ENCODE measurements at regions not wholly inside any gene's neighbourhood (a gene's known extent, or its start where the extent isn't known, plus 50 kb on each side); places are given as distances from the start of the nearest gene placed in this dataset.

GRCh38 chr6:160883560-160883959 is 108.0 kb upstream of the MAP3K4 start:
- intact Hi-C loops (cut with micrococcal nuclease; ENCODE audit: unreplicated experiment), result no loop called here
- H3K4me2 ChIP-seq (ENCODE audit: control insufficient read depth, insufficient read depth), result no peak overlapping the region
- H4K20me1 ChIP-seq (ENCODE audit: control insufficient read depth, insufficient read depth), result no peaks in the 10 kb centered on the region
- RAD21 ChIA-PET (ENCODE audit: unreplicated experiment), result no interaction called here
- no peaks in the 10 kb centered on the region; the same call in 1 of the 2 replicates for H3K4me1 ChIP-seq (ENCODE audit: control insufficient read depth, insufficient read depth, low read length)
- no peak for FAIRE-seq
- CTCF ChIA-PET, result no interaction called here
- peak overlapping the region; percentile 38; the same call in 1 of the 2 replicates for H2AFZ ChIP-seq (ENCODE audit: control insufficient read depth, low read depth, low read length)
- no peaks in the 10 kb centered on the region for H3K9me3 ChIP-seq (replicated peaks; ENCODE audit: control insufficient read depth, insufficient read depth, low read length)
- DNase-seq (ENCODE audit: low read depth, low spot score), result no peak
- H3K36me3 ChIP-seq (ENCODE audit: control insufficient read depth in 2 of 2, insufficient read depth in 2 of 2, low read length in 1 of 2), result no peaks in the 10 kb centered on the region
- no peak overlapping the region for H3K27ac ChIP-seq (ENCODE audit: control insufficient read depth, insufficient read depth)
- no peak overlapping the region for H3K9ac ChIP-seq (ENCODE audit: control insufficient read depth, insufficient read depth, low read length)
- POLR2A ChIA-PET, result no interaction called here
- ATAC-seq, result no peak
- H3K4me3 ChIP-seq, result no peak overlapping the region
- no peaks in the 10 kb centered on the region for H3K27me3 ChIP-seq (replicated peaks in 1 of 2; ENCODE audit: control insufficient read depth in 2 of 2, insufficient read depth in 2 of 2, low read length in 1 of 2)
- in situ Hi-C loops (cut with MboI), result no loop called here
- H3K79me2 ChIP-seq (ENCODE audit: control insufficient read depth, insufficient read depth, low read length), result no peaks in the 10 kb centered on the region
- BruUV-seq (replicated peaks), result no TSS peak
- SMC1A ChIA-PET (ENCODE audit: uncharacterized antibody, unreplicated experiment), result interaction anchor here (1.2 kb wide), 1 partner anchor 11 kb away, joined by 3 read pairs; no protein-coding TSS in a partner anchor
- WGBS (ENCODE audit: insufficient coverage, insufficient replicate concordance, low lambda C conversion rate, missing lambda C conversion rate), result 13% methylated on average over 2 of the region's 2 CpGs
- TF ChIP-seq TARDBP (IDR thresholded peaks at IDR 0.05; ENCODE audit: borderline replicate concordance) (no peak), STAT3 (IDR thresholded peaks at IDR 0.05; ENCODE audit: low read depth, low read length) (no peak), GABPA (IDR thresholded peaks at IDR 0.05; ENCODE audit: low read depth) (no peak), EED (IDR thresholded peaks at IDR 0.05; ENCODE audit: low read depth) (no peak), STAT1 (conservative IDR thresholded peaks at IDR 0.05) (no peak), SPI1 (IDR thresholded peaks at IDR 0.05; ENCODE audit: borderline replicate concordance, insufficient read depth, low read depth, low read length) (no peak), CTCF (IDR thresholded peaks at IDR 0.05 in 2 of 3, conservative IDR thresholded peaks at IDR 0.05 in 1 of 3; ENCODE audit: control insufficient read depth in 2 of 3, extremely low read depth in 1 of 3, insufficient read depth in 1 of 3, low read depth in 3 of 3, low read length in 3 of 3) (no peak), PBX3 (IDR thresholded peaks at IDR 0.05; ENCODE audit: insufficient replicate concordance, low read depth, low read length) (no peak), MTA2 (IDR thresholded peaks at IDR 0.05; ENCODE audit: low read depth) (no peak), ATF2 (IDR thresholded peaks at IDR 0.05; ENCODE audit: low read length) (no peak), RELA (IDR thresholded peaks at IDR 0.05; ENCODE audit: borderline replicate concordance, partially characterized antibody) (no peak), KDM1A (IDR thresholded peaks at IDR 0.05; ENCODE audit: borderline replicate concordance) (no peak), ZBTB40 (IDR thresholded peaks at IDR 0.05; ENCODE audit: borderline replicate concordance) (no peak), RAD21 (IDR thresholded peaks at IDR 0.05; ENCODE audit: insufficient read depth, low read depth, low read length) (no peak), GATAD2B (conservative IDR thresholded peaks at IDR 0.05; ENCODE audit: low read depth) (no peak), TCF12 (IDR thresholded peaks at IDR 0.05; ENCODE audit: low read depth, low read length) (no peak), MYC (IDR thresholded peaks at IDR 0.05; ENCODE audit: insufficient read depth, insufficient read length, insufficient replicate concordance, low read length, severe bottlenecking) (no peak)

Measured in GM12878 (cell line).